IPS-20b (cell line): ENCODE measurements at regions not wholly inside any gene's neighbourhood (a gene's known extent, or its start where the extent isn't known, plus 50 kb on each side); places are given as distances from the start of the nearest gene placed in this dataset.
"Not testable (repeated sequence)": the region's sequence is repeated elsewhere in the genome, so short reads cannot be mapped to it uniquely, and the experiment has no call there.

Experiments
- H3K27ac ChIP-seq: one replicate; pipeline ENCODE4 v1.5.1; 2013; ENCODE audit warnings: low read length
- H3K27me3 ChIP-seq: 2 replicates; pipeline ENCODE4 v1.6.1; 2013; ENCODE audit warnings: mild to moderate bottlenecking, low read length, inconsistent platforms; ENCODE audit not compliant: insufficient read depth
- H3K36me3 ChIP-seq: 2 replicates; pipeline ENCODE4 v1.6.1; 2013; ENCODE audit warnings: low read depth, mild to moderate bottlenecking, inconsistent platforms, low read length, moderate library complexity; ENCODE audit not compliant: insufficient read depth
- H3K4me1 ChIP-seq: 2 replicates; pipeline ENCODE4 v1.6.1; 2013; ENCODE audit warnings: mild to moderate bottlenecking, control low read depth, inconsistent platforms, low read length, moderate library complexity; ENCODE audit not compliant: insufficient read depth
- H3K4me3 ChIP-seq: 2 replicates; pipeline ENCODE4 v1.5.1; 2013; ENCODE audit warnings: mild to moderate bottlenecking, low read length, inconsistent platforms
- H3K9ac ChIP-seq: 2 replicates; pipeline ENCODE4 v1.6.1; 2013; ENCODE audit warnings: low read depth, mild to moderate bottlenecking, inconsistent platforms, low read length, moderate library complexity
- H3K9me3 ChIP-seq: 2 replicates; pipeline ENCODE4 v1.6.1; 2013; ENCODE audit warnings: mild to moderate bottlenecking, low read depth, low read length, inconsistent platforms; ENCODE audit not compliant: insufficient read depth

DNA sequence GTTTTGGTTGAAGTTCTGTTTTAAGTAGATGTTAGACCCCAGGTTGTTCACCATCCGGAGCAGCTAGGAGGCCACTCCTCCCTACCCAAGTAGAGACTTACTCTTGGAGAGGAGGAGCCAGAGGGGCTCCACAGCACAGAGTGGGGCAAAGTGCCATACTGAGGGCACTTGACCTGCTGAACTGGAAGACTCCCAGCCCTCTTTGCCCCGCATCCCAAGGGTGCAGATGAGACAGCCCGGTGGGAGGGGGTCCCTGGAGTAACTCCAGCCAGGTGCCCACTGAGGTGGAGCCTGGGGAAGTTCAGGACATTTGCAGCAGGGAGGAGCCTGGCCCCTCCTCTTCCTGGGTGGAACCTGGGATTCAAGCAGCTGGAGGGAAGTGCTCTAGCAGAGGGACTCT lies 102.1 kb upstream of the GPR6 start:
- H3K27ac ChIP-seq: no peak overlapping the region
- H3K4me3 ChIP-seq: no peak overlapping the region
- no peaks in the 10 kb centered on the region for H3K9me3 ChIP-seq
- no peaks in the 10 kb centered on the region for H3K4me1 ChIP-seq
- no peaks in the 10 kb centered on the region for H3K27me3 ChIP-seq
- H3K9ac ChIP-seq: no peak overlapping the region
- H3K36me3 ChIP-seq: no peaks in the 10 kb centered on the region

- H3K9ac ChIP-seq: no peak overlapping the region
- H3K4me3 ChIP-seq: no peak overlapping the region
- H3K9me3 ChIP-seq: no peaks in the 10 kb centered on the region
- no peaks in the 10 kb centered on the region for H3K4me1 ChIP-seq
- H3K27me3 ChIP-seq: no peaks in the 10 kb centered on the region
- no peak overlapping the region for H3K27ac ChIP-seq
- H3K36me3 ChIP-seq: no peaks in the 10 kb centered on the region
Measured at GRCh38 chr6:109877028-109878004, 100.8 kb upstream of the GPR6 start.

DNA sequence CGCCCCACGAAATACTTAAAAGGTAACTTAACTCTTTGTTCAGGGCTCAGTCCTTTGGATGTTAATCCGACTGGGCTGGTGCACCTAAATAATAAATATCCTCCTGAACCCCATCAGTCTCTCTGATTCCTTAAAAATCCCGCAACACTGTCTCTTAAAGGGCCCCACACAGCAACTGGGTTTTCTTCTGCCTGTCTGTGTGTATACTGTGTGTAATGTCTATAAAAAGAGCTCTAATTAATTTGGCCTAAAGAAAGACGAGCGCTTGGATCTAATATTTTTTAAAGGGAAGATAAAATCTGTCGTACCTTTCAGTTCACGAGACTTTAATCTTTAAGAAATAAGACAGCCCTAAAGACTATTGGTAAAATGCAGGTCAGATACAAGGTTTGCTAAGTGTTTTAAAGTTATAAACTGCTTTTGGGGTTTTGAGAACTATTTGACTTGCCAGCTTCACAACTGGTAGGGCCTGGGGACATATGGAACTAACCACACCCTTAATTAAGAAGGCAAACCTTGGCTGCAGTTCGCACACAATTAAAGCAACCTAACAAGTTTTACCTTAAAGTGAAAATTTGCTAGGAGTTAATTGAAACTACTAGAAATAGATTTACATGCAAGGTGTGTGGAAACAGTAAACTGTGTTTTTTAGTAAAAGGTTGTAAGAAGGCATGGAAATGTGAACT lies 100.0 kb upstream of the GPR6 start:
- H3K27me3 ChIP-seq, H3K36me3 ChIP-seq, H3K4me3 ChIP-seq, H3K4me1 ChIP-seq, H3K27ac ChIP-seq, H3K9me3 ChIP-seq, H3K9ac ChIP-seq: not testable (repeated sequence)

DNA sequence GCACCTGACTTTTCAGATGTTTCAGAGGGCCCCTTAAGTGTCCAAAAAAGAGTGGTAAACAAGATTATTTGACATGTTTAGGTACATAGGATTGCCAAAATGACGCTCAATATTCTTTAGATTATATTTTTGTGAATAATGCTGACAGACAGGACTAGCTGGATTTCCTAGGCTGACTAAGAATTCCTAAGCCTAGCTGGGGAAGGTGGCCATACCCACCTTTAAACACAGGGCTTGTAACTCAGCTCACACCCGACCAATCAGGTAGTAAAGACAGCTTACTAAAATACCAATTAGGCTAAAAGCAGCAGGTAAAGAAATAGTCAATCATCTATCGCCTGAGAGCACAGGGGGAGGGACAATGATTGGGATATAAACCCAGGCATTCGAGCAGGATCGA lies 99.0 kb upstream of the GPR6 start:
- not testable (repeated sequence) for H3K4me1 ChIP-seq, H3K36me3 ChIP-seq, H3K27ac ChIP-seq, H3K9ac ChIP-seq, H3K4me3 ChIP-seq, H3K9me3 ChIP-seq, H3K27me3 ChIP-seq

- Histone ChIP-seq H3K4me1 (no peaks in the 10 kb centered on the region), H3K9me3 (no peaks in the 10 kb centered on the region), H3K9ac (no peak overlapping the region), H3K36me3 (no peaks in the 10 kb centered on the region), H3K27me3 (no peaks in the 10 kb centered on the region), H3K4me3 (no peak overlapping the region), H3K27ac (no peak overlapping the region)
Measured at GRCh38 chr6:109879521-109879920, 98.6 kb upstream of the GPR6 start.

GRCh38 chr6:109881069-109881468 lies 97.0 kb upstream of the GPR6 start:
- not testable (repeated sequence) for H3K9me3 ChIP-seq, H3K27me3 ChIP-seq, H3K27ac ChIP-seq, H3K4me3 ChIP-seq, H3K9ac ChIP-seq, H3K36me3 ChIP-seq, H3K4me1 ChIP-seq

GRCh38 chr6:109881953-109882490 lies 96.1 kb upstream of the GPR6 start:
- not testable (repeated sequence) for H3K9ac ChIP-seq, H3K4me3 ChIP-seq, H3K4me1 ChIP-seq, H3K27ac ChIP-seq, H3K36me3 ChIP-seq, H3K27me3 ChIP-seq, H3K9me3 ChIP-seq

- H3K4me3 ChIP-seq: no peak overlapping the region
- no peaks in the 10 kb centered on the region for H3K36me3 ChIP-seq
- H3K4me1 ChIP-seq: peaks cover 13% of the 10 kb centered on the region
- no peaks in the 10 kb centered on the region for H3K27me3 ChIP-seq
- H3K9me3 ChIP-seq: peaks cover 20% of the 10 kb centered on the region
- H3K9ac ChIP-seq: no peak overlapping the region
- H3K27ac ChIP-seq: no peak overlapping the region
Measured at GRCh38 chr6:109891924-109892323, 86.2 kb upstream of the GPR6 start.

DNA sequence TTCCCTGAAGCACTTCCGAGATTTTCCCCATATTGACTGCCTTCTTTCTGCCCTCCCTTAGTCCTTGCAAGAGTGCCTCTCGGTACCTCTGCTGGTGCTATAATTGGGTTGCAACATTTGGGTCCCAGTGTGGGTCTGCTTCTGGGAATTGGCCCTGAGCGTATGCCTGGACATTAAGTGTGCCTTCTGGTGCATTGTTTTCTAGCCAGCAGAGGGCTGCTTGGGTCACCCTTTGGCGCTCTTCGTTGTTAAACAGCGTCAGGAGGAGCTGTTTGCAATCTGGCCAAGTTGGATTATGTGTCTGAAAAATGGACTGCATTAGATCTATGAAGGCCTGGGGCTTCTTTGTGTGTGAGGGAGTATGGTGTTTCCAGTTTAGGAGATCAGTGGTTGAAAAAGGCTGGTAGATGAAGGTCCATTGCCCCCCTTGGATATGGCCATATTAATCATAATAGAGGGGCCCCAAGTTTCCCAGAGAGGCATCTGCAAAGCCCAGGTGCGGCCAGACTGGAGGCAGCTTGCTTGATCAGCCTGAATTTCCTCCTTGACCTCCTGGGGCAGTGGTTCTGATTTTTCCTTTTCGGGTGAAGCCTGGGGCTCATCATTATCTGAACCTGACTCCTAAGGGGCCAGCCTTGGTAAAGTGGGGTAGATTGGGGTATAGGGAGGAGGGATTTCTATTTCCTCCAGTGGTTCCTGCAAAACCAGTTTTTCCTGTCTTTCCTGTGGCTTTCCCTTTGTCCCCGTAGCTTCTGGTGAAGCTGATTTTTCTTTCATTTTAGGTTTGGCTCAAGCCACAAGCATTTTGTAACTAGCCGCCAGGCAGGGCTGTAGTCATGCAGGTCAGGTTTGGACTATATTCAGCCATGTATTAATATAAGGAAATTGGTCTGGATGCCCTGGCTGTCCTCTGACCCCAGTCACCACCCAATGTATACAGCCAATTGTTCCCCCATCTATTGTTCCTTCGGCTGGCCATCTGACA lies 85.4 kb upstream of the GPR6 start:
- Histone ChIP-seq H3K4me3 (no peak overlapping the region; the same call in 1 of the 2 replicates), H3K27me3 (no peaks in the 10 kb centered on the region), H3K27ac (no peak overlapping the region), H3K9ac (no peak overlapping the region), H3K4me1 (peaks cover 15% of the 10 kb centered on the region), H3K9me3 (peaks cover 20% of the 10 kb centered on the region), H3K36me3 (no peaks in the 10 kb centered on the region)

DNA sequence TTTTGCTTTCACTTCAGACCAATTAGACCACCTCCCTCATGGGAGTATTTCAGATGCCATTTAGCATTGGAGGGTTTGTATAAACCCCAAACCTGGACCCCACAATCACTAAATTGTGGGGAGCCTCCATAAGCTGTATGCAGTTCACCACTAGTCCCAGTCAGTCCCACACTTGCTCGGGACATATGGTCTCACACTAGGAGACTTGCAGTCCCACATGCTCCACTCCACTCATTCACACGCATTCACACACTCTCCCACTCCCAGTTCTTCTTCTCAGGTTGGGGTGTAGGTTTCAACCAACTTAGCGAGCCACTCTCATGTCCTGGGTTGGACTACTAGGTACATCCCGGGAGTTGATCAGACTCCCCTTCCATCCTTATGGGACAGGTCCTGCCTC lies 84.5 kb upstream of the GPR6 start:
- H3K4me1 ChIP-seq: peaks cover 15% of the 10 kb centered on the region
- H3K36me3 ChIP-seq: no peaks in the 10 kb centered on the region
- no peak overlapping the region for H3K9ac ChIP-seq
- H3K4me3 ChIP-seq: 0 out of 2 replicates have a peak overlapping the region, but pooled peaks have one; percentile 16
- no peak overlapping the region for H3K27ac ChIP-seq
- H3K27me3 ChIP-seq: no peaks in the 10 kb centered on the region
- H3K9me3 ChIP-seq: peaks cover 20% of the 10 kb centered on the region

GRCh38 chr6:109894181-109894580 lies 83.9 kb upstream of the GPR6 start:
- H3K9me3 ChIP-seq: peaks cover 20% of the 10 kb centered on the region
- H3K9ac ChIP-seq: no peak overlapping the region
- H3K4me3 ChIP-seq: no peak overlapping the region
- H3K36me3 ChIP-seq: no peaks in the 10 kb centered on the region
- H3K4me1 ChIP-seq: peaks cover 15% of the 10 kb centered on the region
- H3K27ac ChIP-seq: no peak overlapping the region
- no peaks in the 10 kb centered on the region for H3K27me3 ChIP-seq
